ENCODE measurements at regions not wholly inside any gene's neighbourhood (a gene's known extent, or its start where the extent isn't known, plus 50 kb on each side); places are given as distances from the start of the nearest gene placed in this dataset.

DNA sequence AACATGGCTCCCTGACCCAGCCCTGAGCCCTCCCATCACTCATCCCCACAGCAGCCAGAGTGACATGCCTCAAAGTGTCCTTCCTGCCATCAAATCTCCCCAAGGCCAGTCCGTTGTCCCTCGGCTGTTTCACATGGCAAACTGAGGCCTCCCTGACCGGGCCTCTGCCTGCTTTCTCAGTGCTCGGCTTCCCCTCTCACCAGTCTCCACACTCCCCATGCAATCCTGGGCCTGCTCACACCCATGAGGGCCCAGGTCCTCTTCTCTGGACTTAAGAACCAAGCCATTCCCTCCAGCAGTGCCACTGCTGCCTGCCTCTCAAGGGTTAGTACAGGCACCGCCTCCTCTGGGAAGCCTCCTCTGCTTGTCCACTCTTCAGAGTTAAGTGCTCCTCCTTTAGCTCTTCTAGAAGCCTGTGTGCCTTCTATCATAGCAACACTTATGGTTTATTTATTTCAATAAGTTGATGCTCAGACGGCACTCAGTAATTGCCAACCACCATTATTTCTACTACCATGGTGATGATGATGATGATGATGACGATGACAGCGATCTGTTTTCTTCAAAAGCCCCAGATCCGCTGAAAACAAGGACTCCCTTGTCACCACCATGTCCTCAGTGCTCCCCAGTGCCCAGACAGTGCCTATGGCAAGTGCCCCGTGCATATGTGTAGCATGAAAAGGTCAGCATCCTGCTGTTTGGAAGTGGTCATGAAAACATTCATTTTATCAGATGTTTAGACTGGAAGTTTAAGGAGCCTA, 449.0 kb downstream of the CDH26 start:
- no peak overlapping the region for H3K4me2 ChIP-seq (ENCODE audit: low read length)
- no peak overlapping the region for H3K9ac ChIP-seq (ENCODE audit: low read depth, low read length)
- H3K4me3 ChIP-seq (ENCODE audit: low read length): no peak overlapping the region
- H3K9me3 ChIP-seq (replicated peaks; ENCODE audit: low read length): no peaks in the 10 kb centered on the region
- H3K4me1 ChIP-seq (ENCODE audit: control insufficient read depth, insufficient read depth, low read length): no peaks in the 10 kb centered on the region
- H3K36me3 ChIP-seq (ENCODE audit: insufficient read depth, low read length): no peaks in the 10 kb centered on the region
- no peaks in the 10 kb centered on the region for H3K27me3 ChIP-seq (ENCODE audit: control insufficient read depth, insufficient read depth, low read length)

DNA sequence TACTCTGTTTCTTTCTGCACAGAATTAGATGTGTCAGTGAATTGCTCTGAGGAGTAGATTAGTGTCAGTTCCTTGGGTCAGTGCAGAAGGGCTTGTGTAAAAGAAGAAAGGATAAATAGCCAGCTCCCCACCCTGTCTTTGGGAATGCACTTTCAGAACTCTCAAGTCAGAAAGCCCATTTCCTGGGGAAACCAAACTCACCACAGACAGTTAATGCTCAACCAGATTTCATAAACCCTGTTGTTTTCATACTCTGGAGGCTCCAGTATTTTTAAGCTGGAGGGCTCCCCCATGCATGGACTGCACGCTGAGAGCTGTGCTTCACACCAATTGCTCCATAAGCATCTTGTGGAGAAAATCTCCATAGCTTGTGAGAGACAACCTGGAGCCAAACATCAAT, 449.7 kb downstream of the CDH26 start:
- Histone ChIP-seq H3K9ac (ENCODE audit: low read depth, low read length) (no peak overlapping the region), H3K36me3 (ENCODE audit: insufficient read depth, low read length) (no peaks in the 10 kb centered on the region), H3K9me3 (replicated peaks; ENCODE audit: low read length) (no peaks in the 10 kb centered on the region), H3K27me3 (ENCODE audit: control insufficient read depth, insufficient read depth, low read length) (no peaks in the 10 kb centered on the region), H3K4me3 (ENCODE audit: low read length) (no peak overlapping the region), H3K4me1 (ENCODE audit: control insufficient read depth, insufficient read depth, low read length) (no peaks in the 10 kb centered on the region), H3K4me2 (ENCODE audit: low read length) (no peak overlapping the region)

DNA sequence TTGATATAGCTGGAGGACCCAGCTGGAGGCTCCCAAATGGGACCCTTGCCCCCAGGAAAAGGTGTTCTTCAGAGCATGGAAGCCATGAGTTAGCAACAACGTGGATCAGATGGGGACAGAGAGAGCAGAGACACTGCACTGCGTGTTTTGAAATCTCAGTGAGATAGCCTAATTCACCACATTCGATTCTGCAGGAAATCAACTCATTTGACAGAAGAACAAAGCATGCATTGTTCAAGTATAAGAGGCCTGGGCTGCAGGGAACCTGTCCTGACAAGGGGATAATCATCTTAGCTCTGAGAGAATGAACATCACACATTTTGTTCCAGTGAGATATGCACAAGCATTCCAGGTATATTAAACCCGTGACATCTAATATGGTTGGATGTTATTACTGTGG, 450.2 kb downstream of the CDH26 start:
- H3K4me2 ChIP-seq (ENCODE audit: low read length): no peak overlapping the region
- no peaks in the 10 kb centered on the region for H3K4me1 ChIP-seq (ENCODE audit: control insufficient read depth, insufficient read depth, low read length)
- H3K4me3 ChIP-seq (ENCODE audit: low read length): no peak overlapping the region
- H3K9me3 ChIP-seq (replicated peaks; ENCODE audit: low read length): no peaks in the 10 kb centered on the region
- H3K36me3 ChIP-seq (ENCODE audit: insufficient read depth, low read length): no peaks in the 10 kb centered on the region
- no peaks in the 10 kb centered on the region for H3K27me3 ChIP-seq (ENCODE audit: control insufficient read depth, insufficient read depth, low read length)
- H3K9ac ChIP-seq (ENCODE audit: low read depth, low read length): no peak overlapping the region

DNA sequence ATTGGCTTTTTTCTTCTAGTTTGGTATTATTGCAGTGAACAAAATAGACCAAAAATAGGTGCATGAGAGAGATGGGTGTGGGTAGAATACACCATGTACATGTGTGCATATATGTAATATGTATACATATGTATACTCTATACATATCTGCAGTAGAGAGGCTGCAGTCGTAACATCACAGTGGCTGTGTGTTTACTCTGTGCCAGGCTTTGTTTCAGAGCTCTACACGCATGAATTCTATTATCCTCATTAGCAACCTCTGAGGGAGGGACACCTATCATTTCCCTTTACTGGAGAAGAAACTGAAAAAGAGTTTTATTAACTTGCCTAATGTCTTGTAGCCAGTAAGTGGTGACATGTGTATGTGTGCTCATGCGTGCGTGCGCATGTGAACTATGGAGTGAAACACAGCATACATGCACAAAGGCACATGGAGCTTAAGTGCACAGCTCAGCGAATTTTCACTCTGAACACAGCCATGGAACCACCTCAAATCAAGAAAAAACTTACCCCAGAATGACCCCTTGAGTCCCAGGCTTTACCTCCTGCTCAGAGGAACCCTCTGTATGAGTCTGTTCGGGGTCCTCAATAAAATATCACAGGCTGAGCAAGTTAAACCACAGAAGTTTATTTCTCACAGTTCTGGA, 452.5 kb downstream of the CDH26 start:
- H3K4me3 ChIP-seq (ENCODE audit: low read length): no peak overlapping the region
- H3K9me3 ChIP-seq (replicated peaks; ENCODE audit: low read length): no peaks in the 10 kb centered on the region
- H3K36me3 ChIP-seq (ENCODE audit: insufficient read depth, low read length): no peaks in the 10 kb centered on the region
- H3K4me1 ChIP-seq (ENCODE audit: control insufficient read depth, insufficient read depth, low read length): no peaks in the 10 kb centered on the region
- H3K4me2 ChIP-seq (ENCODE audit: low read length): no peak overlapping the region
- no peak overlapping the region for H3K9ac ChIP-seq (ENCODE audit: low read depth, low read length)
- no peaks in the 10 kb centered on the region for H3K27me3 ChIP-seq (ENCODE audit: control insufficient read depth, insufficient read depth, low read length)

- Histone ChIP-seq H3K4me1 (ENCODE audit: control insufficient read depth, insufficient read depth, low read length) (no peaks in the 10 kb centered on the region), H3K27me3 (ENCODE audit: control insufficient read depth, insufficient read depth, low read length) (no peaks in the 10 kb centered on the region), H3K4me3 (ENCODE audit: low read length) (no peak overlapping the region), H3K9me3 (replicated peaks; ENCODE audit: low read length) (no peaks in the 10 kb centered on the region), H3K4me2 (ENCODE audit: low read length) (no peak overlapping the region), H3K36me3 (ENCODE audit: insufficient read depth, low read length) (no peaks in the 10 kb centered on the region), H3K9ac (ENCODE audit: low read depth, low read length) (no peak overlapping the region)
Measured at GRCh38 chr20:60411813-60412212, 453.6 kb downstream of the CDH26 start.

- H3K9ac ChIP-seq (ENCODE audit: low read depth, low read length): no peak overlapping the region
- H3K4me1 ChIP-seq (ENCODE audit: control insufficient read depth, insufficient read depth, low read length): no peaks in the 10 kb centered on the region
- peaks cover 4% of the 10 kb centered on the region for H3K27me3 ChIP-seq (ENCODE audit: control insufficient read depth, insufficient read depth, low read length)
- H3K4me2 ChIP-seq (ENCODE audit: low read length): no peak overlapping the region
- no peaks in the 10 kb centered on the region for H3K9me3 ChIP-seq (replicated peaks; ENCODE audit: low read length)
- no peak overlapping the region for H3K4me3 ChIP-seq (ENCODE audit: low read length)
- H3K36me3 ChIP-seq (ENCODE audit: insufficient read depth, low read length): no peaks in the 10 kb centered on the region
Measured at GRCh38 chr20:60420676-60421229, 462.5 kb downstream of the CDH26 start.

DNA sequence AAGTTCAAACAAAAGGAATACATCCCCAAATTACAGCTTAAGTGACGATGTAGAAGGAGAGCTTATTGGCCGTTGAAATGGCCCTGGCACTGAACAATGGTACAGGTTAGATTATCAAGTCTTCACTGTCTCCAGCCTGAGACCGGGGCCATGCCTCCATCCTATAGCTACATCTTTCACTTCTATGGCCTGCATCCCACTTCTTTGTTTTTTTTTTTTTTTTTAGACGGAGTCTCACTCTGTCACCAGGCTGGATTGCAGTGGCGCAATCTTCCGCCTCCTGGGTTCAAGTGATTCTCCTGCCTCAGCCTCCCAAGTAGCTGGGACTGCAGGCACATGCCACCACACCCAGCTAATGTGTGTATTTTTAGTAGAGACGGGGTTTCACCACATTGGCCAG, 464.6 kb downstream of the CDH26 start:
- no peak overlapping the region for H3K9ac ChIP-seq (ENCODE audit: low read depth, low read length)
- H3K4me2 ChIP-seq (ENCODE audit: low read length): no peak overlapping the region
- H3K4me1 ChIP-seq (ENCODE audit: control insufficient read depth, insufficient read depth, low read length): no peaks in the 10 kb centered on the region
- H3K27me3 ChIP-seq (ENCODE audit: control insufficient read depth, insufficient read depth, low read length): peaks cover 7% of the 10 kb centered on the region
- H3K4me3 ChIP-seq (ENCODE audit: low read length): no peak overlapping the region
- no peaks in the 10 kb centered on the region for H3K36me3 ChIP-seq (ENCODE audit: insufficient read depth, low read length)
- no peaks in the 10 kb centered on the region for H3K9me3 ChIP-seq (replicated peaks; ENCODE audit: low read length)

GRCh38 chr20:60424267-60424902, 466.2 kb downstream of the CDH26 start:
- Histone ChIP-seq H3K27me3 (ENCODE audit: control insufficient read depth, insufficient read depth, low read length) (peaks cover 7% of the 10 kb centered on the region), H3K36me3 (ENCODE audit: insufficient read depth, low read length) (no peaks in the 10 kb centered on the region), H3K4me2 (ENCODE audit: low read length) (no peak overlapping the region), H3K4me3 (ENCODE audit: low read length) (no peak overlapping the region), H3K9me3 (replicated peaks; ENCODE audit: low read length) (no peaks in the 10 kb centered on the region), H3K4me1 (ENCODE audit: control insufficient read depth, insufficient read depth, low read length) (no peaks in the 10 kb centered on the region), H3K9ac (ENCODE audit: low read depth, low read length) (no peak overlapping the region)

DNA sequence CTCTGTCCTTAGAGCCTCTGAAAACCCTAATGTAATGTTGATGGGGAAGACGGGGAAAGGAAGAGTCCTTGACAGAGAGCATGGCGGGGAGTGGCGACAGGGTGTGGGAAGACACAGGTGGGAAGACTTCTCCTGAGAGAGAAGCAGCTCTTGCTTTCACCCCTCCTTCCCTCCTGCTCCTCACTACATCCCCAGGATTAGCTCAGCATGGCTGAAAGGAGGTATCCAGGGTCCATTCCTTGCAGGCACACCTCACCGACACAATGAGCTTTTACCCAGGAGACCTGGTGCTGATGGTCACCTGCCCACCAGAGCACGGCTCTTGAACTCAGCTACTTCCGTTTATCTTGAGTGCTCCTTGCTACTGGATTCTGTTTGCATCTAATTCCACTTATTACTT, 469.3 kb downstream of the CDH26 start:
- Histone ChIP-seq H3K9me3 (replicated peaks; ENCODE audit: low read length) (no peaks in the 10 kb centered on the region), H3K36me3 (ENCODE audit: insufficient read depth, low read length) (no peaks in the 10 kb centered on the region), H3K4me2 (ENCODE audit: low read length) (no peak overlapping the region), H3K4me3 (ENCODE audit: low read length) (no peak overlapping the region), H3K27me3 (ENCODE audit: control insufficient read depth, insufficient read depth, low read length) (peaks cover 5% of the 10 kb centered on the region), H3K4me1 (ENCODE audit: control insufficient read depth, insufficient read depth, low read length) (no peaks in the 10 kb centered on the region), H3K9ac (ENCODE audit: low read depth, low read length) (no peak overlapping the region)

GRCh38 chr20:60428651-60429050, 470.4 kb downstream of the CDH26 start:
- Histone ChIP-seq H3K9ac (ENCODE audit: low read depth, low read length) (no peak overlapping the region), H3K36me3 (ENCODE audit: insufficient read depth, low read length) (no peaks in the 10 kb centered on the region), H3K27me3 (ENCODE audit: control insufficient read depth, insufficient read depth, low read length) (peaks cover 5% of the 10 kb centered on the region), H3K4me3 (ENCODE audit: low read length) (no peak overlapping the region), H3K4me1 (ENCODE audit: control insufficient read depth, insufficient read depth, low read length) (no peaks in the 10 kb centered on the region), H3K9me3 (replicated peaks; ENCODE audit: low read length) (no peaks in the 10 kb centered on the region), H3K4me2 (ENCODE audit: low read length) (no peak overlapping the region)

GRCh38 chr20:60430516-60431001, 472.3 kb downstream of the CDH26 start:
- Histone ChIP-seq H3K9ac (ENCODE audit: low read depth, low read length) (no peak overlapping the region), H3K4me2 (ENCODE audit: low read length) (no peak overlapping the region), H3K36me3 (ENCODE audit: insufficient read depth, low read length) (no peaks in the 10 kb centered on the region), H3K9me3 (replicated peaks; ENCODE audit: low read length) (no peaks in the 10 kb centered on the region), H3K4me1 (ENCODE audit: control insufficient read depth, insufficient read depth, low read length) (no peaks in the 10 kb centered on the region), H3K27me3 (ENCODE audit: control insufficient read depth, insufficient read depth, low read length) (peaks cover 5% of the 10 kb centered on the region), H3K4me3 (ENCODE audit: low read length) (no peak overlapping the region)
